DND-41 (cell line): ENCODE measurements at regions not wholly inside any gene's neighbourhood (a gene's known extent, or its start where the extent isn't known, plus 50 kb on each side); places are given as distances from the start of the nearest gene placed in this dataset.
"Not testable (repeated sequence)": the region's sequence is repeated elsewhere in the genome, so short reads cannot be mapped to it uniquely, and the experiment has no call there.

Source experiments
- CTCF ChIP-seq: IDR thresholded peaks from 2 replicates; pipeline ENCODE4 v1.5.1; 2012; ENCODE audit warnings: borderline replicate concordance, low read length, moderate library complexity, mild to moderate bottlenecking; ENCODE audit not compliant: poor library complexity, severe bottlenecking; ENCODE audit errors: extremely low read depth
- EZH2 ChIP-seq: IDR thresholded peaks from 3 replicates; pipeline ENCODE4 v1.6.1; 2012; ENCODE audit warnings: borderline replicate concordance, low read depth, mild to moderate bottlenecking, moderate library complexity, low read length, inconsistent platforms; ENCODE audit not compliant: severe bottlenecking

GRCh38 chr7:156369929-156370328 lies 270.6 kb upstream of the RNF32 start:
- TF ChIP-seq CTCF, EZH2: not testable (repeated sequence)
